Rectal smooth muscle tissue (tissue), 1 donor: ENCODE measurements at regions not wholly inside any gene's neighbourhood (a gene's known extent, or its start where the extent isn't known, plus 50 kb on each side); places are given as distances from the start of the nearest gene placed in this dataset.
"Not testable (repeated sequence)": the region's sequence is repeated elsewhere in the genome, so short reads cannot be mapped to it uniquely, and the experiment has no call there.

Source experiments
- H3K27ac ChIP-seq: one replicate; pipeline ENCODE4 v1.7.0; 2013; ENCODE audit warnings: low read depth, low read length, inconsistent platforms
- H3K27me3 ChIP-seq: one replicate; pipeline ENCODE4 v1.7.0; 2013; ENCODE audit warnings: low read length; ENCODE audit not compliant: control insufficient read depth, insufficient read depth
- H3K36me3 ChIP-seq: one replicate; pipeline ENCODE4 v1.7.0; 2013; ENCODE audit warnings: low read length; ENCODE audit not compliant: control insufficient read depth, insufficient read depth
- H3K4me1 ChIP-seq: one replicate; pipeline ENCODE4 v1.7.0; 2013; ENCODE audit warnings: low read length; ENCODE audit not compliant: control insufficient read depth, insufficient read depth
- H3K4me3 ChIP-seq: one replicate; pipeline ENCODE4 v1.7.0; 2013; ENCODE audit warnings: low read length
- H3K9ac ChIP-seq: one replicate; pipeline ENCODE4 v1.7.0; 2013; ENCODE audit warnings: low read length

DNA sequence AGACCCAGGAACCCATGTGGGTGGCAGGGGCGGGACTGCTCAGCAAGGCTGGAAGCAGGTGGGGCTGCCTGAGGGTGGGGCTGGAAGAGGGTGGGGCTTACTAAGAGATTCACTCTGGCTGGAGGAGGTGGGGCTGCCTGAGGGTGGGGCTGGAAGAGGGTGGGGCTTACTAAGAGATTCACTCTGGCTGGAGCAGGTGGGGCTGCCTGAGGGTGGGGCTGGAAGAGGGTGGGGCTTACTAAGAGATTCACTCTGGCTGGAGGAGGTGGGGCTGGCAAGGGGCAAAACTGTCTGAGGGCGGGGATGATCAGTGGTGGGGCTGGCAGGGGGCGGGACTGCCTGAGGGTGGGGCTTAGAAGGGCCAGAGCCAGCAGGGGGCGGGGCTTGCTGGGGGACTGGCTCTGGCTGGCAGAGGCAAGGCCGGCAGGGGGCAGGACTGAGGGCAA, 212.8 kb upstream of the LRRC61 start:
- not testable (repeated sequence) for H3K27ac ChIP-seq, H3K9ac ChIP-seq, H3K4me3 ChIP-seq, H3K36me3 ChIP-seq, H3K27me3 ChIP-seq, H3K4me1 ChIP-seq

DNA sequence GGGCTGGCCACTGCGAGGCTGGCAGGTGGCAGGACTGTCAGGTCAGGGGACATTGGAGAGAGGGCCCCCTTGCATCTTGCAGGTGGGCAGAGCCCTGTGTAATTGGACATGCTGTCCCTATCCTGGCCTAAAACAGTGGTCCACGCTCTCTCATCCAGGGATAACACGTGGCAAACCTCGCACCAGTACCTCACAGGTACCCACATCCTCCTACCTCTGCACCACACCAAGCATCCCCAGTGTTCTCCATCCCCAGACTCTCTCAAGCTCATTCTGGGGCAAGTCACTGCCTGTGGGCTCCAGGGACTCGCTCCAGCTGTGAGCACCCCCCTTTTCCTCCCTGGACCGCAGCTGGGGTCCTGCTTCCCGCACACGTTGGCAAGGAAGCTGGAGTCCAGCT, 212.3 kb upstream of the LRRC61 start:
- not testable (repeated sequence) for H3K4me3 ChIP-seq, H3K36me3 ChIP-seq, H3K27ac ChIP-seq, H3K4me1 ChIP-seq, H3K9ac ChIP-seq, H3K27me3 ChIP-seq

DNA sequence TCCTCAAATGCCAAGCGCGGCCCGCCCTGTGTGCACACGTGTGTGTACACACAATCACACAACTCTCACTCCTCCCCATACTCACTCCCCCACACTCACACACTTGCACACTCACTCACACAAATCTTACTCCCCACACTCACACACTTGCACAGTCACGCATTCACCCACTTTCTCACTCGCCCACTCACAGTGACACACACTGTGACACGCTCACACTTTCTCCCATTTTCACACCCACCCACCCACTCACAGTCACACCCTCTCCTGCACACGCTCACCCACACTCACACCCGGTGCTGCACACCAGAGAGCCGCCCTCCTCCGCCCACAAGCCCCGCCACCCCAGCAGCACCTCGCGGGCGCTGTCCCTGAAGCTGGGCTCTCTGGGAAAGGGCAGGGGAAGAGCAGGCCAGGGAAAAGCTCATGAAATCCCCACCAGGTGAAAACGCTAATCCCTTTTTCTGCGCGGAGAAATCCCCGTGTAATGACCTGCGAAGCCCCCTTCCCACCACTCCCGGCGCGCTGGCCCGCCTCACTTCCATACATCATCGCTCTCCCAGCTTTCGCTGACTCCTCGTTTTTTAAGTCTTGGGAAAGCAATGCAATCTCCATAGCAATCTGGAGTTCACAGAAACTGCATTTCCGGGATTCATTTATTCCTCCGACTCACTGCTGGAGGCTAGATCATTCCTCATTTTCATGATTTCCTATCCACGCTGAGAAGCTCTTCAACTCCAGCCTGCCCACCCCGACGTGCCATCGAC, 211.6 kb upstream of the LRRC61 start:
- not testable (repeated sequence) for H3K36me3 ChIP-seq, H3K27ac ChIP-seq, H3K4me1 ChIP-seq, H3K4me3 ChIP-seq, H3K27me3 ChIP-seq, H3K9ac ChIP-seq

DNA sequence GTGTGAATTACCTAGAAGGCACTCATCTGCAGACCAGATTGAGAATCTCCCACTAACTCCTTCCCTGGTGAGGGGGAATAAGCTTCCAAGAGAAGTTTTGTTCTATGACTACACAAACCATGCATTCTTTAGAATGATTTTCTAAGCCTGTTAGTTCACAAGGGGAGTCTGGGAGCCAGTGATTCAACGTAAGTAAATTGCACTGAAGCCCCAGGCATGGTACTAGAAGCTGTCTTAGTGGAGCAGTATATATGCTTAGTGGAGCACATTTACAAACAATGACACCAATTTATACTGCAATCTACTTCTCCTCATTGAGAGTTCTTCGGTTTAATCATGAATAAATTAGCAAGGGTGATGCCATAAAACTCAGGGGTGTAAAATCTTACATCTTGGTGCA, 209.9 kb upstream of the LRRC61 start:
- H3K27ac ChIP-seq, H3K27me3 ChIP-seq, H3K4me3 ChIP-seq, H3K9ac ChIP-seq, H3K4me1 ChIP-seq, H3K36me3 ChIP-seq: not testable (repeated sequence)

GRCh38 chr7:150114591-150114990, 208.6 kb upstream of the LRRC61 start:
- not testable (repeated sequence) for H3K36me3 ChIP-seq, H3K9ac ChIP-seq, H3K4me3 ChIP-seq, H3K27ac ChIP-seq, H3K4me1 ChIP-seq, H3K27me3 ChIP-seq

DNA sequence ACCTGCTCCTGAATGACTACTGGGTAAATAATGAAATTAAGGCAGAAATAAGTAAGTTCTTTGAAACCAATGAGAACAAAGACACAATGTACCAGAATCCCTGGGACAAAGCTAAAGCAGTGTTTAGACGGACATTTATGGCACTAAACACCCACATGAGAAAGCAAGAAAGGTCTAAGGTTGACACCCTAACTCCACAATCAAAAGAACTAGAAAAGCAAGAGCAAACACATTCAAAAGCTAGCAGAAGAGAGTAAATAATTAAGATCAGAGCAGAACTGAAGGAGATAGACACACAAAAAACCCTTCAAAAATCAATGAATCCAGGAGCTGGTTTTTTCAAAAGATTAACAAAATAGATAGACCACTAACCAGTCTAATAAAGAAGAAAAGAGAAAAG, 203.2 kb upstream of the LRRC61 start:
- H3K27ac ChIP-seq, H3K36me3 ChIP-seq, H3K27me3 ChIP-seq, H3K4me1 ChIP-seq, H3K9ac ChIP-seq, H3K4me3 ChIP-seq: not testable (repeated sequence)

GRCh38 chr7:150125831-150126230, 197.3 kb upstream of the LRRC61 start:
- H3K9ac ChIP-seq, H3K4me1 ChIP-seq, H3K4me3 ChIP-seq, H3K36me3 ChIP-seq, H3K27ac ChIP-seq, H3K27me3 ChIP-seq: not testable (repeated sequence)

DNA sequence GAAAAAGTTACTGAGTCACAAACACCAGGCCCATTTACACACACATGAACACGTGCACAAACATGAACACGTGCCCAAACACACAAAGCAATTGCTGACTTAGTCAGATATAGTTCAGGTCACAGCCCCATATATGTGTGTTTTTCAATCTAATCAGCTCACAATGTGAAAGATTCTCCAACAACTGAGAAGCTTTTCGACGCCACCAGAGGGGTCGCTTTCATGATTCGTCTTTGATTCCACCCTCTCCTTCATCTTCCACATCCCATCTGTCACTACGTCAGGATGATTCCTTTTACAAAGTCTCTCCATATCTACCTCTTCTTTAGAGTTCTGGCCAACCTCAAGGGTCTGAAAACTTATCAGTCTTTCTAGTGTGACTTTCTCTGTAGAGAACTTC, 188.7 kb upstream of the LRRC61 start:
- H3K36me3 ChIP-seq, result not testable (repeated sequence)

DNA sequence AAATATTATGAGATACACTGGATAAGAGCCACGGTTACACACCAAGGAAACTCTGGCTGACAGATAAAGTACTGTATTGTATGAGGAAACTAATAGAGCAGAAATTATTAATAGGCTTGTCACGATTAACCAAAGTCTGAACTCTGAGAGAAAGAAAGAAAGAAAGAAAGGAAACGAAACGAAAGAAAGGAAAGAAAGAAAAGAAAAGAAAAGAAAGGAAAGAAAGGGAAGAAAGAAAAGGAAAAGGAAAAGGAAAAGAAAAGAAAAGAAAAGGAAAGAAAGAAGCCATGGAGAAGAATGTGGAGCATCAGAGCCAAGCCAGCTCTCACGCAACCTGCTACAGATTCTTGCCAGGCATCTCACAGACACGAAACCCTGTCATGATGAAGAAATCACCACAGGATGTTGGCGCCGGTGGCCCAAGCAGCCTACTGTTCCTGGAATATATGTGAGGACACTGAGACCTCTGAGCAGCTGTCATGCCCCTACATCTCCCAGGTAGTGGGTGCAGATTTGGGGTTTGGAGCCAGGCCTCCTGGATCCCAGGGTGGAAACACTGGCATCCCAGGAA, 187.4 kb upstream of the LRRC61 start:
- H3K27me3 ChIP-seq, H3K4me3 ChIP-seq, H3K9ac ChIP-seq, H3K36me3 ChIP-seq, H3K4me1 ChIP-seq, H3K27ac ChIP-seq: not testable (repeated sequence)

More for the DNA sequence above, 188.7 kb upstream of the LRRC61 start:
- not testable (repeated sequence) for H3K9ac ChIP-seq, H3K27ac ChIP-seq, H3K4me3 ChIP-seq, H3K4me1 ChIP-seq, H3K27me3 ChIP-seq

DNA sequence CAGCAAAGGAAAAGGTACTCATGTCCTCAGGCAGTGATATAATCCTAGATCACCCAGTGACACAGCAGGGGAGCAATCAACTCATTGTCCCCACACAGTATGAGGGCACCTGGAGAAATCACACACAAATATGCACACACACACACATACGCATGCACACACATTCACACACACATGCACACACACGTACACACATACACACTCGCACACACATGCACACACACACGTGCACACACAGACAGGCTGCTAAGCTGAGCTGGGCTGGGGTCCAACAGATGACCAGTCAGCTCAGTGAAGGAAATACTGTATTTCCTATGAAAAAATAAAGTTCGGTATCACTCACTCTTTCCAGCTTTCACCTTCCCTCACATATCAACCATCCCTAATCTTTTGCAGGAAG, 183.3 kb upstream of the LRRC61 start:
- H3K9ac ChIP-seq, H3K4me1 ChIP-seq, H3K4me3 ChIP-seq, H3K36me3 ChIP-seq, H3K27me3 ChIP-seq, H3K27ac ChIP-seq: not testable (repeated sequence)

DNA sequence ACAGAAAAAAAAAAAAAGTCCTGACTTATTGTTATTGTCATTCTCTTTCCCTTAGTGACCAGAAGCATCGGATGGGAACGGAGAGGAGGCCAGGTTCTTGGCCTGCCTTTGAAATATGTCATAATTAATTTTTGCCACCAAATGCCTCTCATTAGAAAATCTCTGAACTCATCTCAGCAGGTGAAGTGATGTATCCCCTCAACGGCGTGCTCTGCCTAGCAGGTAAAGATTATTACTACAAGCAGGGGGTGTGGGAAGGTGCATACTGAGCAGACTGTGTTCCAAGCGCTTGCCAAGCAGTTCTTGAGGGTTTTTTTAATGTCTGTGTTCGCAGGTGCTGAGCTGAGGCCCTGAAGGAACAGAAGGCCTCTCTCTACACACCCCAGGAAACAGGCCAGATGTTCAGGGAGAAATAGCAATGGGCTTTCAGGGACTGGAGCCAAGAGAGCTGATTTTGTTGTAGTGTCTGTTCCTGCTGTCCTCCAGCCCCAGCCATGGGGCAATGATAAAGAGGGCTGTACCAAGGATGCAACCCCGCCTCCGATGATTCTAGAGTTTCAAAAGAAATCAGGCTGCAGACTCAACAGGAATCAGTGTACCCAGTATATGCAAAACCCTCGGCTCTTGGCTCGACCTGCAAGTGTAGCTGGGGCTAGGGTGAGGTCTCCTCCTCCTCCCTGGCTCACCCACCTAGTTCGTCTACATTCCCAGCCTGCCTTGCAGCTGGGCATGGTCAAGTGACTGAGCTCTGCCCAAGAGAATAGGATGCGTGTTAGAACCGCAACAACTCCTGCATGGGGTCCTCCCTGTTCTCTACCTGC, 181.4 kb upstream of the LRRC61 start:
- not testable (repeated sequence) for H3K4me3 ChIP-seq, H3K9ac ChIP-seq, H3K4me1 ChIP-seq, H3K27ac ChIP-seq, H3K27me3 ChIP-seq, H3K36me3 ChIP-seq

GRCh38 chr7:150146124-150146523, 177.0 kb upstream of the LRRC61 start:
- H3K27ac ChIP-seq, H3K4me3 ChIP-seq, H3K36me3 ChIP-seq, H3K9ac ChIP-seq, H3K4me1 ChIP-seq, H3K27me3 ChIP-seq: not testable (repeated sequence)

DNA sequence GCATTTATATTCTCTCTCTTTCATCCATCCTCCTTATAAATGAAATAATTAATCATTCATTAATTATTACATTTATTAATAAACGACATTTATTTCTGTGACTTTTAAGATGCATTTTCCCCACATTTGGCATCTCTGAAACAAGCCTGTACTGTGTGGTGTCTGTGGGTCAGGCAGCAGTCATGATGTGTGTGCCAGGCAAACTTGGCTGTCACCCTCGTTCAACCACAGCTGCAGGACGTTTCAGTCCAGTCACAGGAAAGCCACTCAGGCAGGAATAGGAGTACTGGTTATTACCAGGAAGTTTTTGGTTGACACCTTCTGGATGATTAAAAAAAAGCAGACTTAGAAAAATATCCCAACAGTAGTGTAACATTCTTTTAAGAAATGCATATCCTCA, 175.6 kb upstream of the LRRC61 start:
- not testable (repeated sequence) for H3K4me3 ChIP-seq, H3K4me1 ChIP-seq, H3K9ac ChIP-seq, H3K27ac ChIP-seq, H3K36me3 ChIP-seq, H3K27me3 ChIP-seq
